HG03342 (cell line): ENCODE measurements at regions not wholly inside any gene's neighbourhood (a gene's known extent, or its start where the extent isn't known, plus 50 kb on each side); places are given as distances from the start of the nearest gene placed in this dataset.

Experiments used
- ATAC-seq: cut with Tn5 transposase; IDR thresholded peaks from one replicate; pipeline ENCODE4 v1.9.1; 2021; ENCODE audit warnings: mild to moderate bottlenecking, moderate library complexity; ENCODE audit not compliant: unreplicated experiment

DNA sequence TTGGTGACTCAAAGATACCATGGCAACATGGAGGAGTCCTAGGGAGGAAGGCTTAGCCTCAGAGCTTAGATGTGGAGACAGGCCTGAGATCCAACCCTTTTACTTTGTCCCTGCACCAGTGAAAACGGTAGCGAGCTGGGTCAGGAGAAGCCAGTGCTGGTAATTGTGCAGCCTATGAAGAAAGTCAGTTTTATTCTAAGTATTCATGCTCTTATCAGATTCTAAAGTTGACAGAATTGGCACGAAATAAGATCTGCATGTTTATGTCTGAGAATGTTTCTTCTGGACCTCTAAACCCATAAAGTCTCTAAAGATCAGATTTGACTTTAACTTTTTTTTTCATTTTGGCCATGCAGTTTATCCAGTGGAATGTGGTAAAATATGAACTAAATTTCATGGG, 93.8 kb downstream of the SCG2 start:
- ATAC-seq, result no peak

DNA sequence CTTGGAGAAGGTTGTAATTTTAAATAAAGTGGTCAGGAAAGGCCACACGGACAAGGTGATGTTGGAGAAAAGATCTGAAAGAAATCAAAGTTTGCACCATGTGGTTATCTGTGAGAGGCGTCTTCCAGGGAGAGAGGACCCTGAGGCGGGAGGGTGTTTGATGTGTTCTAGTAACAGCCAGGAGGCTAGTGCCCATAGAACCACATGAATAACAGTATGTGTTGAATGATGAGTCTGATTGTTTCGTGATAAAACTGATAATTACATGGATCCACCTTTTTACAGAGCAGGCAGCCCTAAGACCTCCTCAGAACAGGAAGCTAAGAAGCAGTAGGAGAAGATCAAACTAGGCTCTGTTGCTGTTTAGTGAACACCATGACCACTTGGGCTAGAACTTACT, 91.4 kb downstream of the SCG2 start:
- no peak for ATAC-seq

DNA sequence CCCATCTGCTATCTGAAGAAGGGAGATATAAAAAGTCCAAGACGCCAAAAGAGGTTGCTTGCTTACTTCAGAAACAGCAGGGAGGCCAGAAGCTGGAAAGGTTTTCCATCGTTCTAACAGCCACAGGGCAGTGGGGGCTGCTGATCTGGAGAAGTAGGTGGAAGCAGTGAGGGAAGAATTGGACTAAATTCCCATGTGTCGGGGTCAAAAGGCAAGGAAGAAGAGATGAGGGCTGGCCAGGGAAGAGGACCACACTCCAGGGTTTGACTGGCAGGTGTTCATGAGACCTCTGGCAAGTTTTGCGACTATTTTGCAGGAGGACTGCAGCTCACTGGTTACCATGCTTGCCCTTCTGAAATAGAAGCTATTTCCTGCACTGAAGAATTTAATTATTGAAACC, 91.0 kb downstream of the SCG2 start:
- ATAC-seq, result no peak

DNA sequence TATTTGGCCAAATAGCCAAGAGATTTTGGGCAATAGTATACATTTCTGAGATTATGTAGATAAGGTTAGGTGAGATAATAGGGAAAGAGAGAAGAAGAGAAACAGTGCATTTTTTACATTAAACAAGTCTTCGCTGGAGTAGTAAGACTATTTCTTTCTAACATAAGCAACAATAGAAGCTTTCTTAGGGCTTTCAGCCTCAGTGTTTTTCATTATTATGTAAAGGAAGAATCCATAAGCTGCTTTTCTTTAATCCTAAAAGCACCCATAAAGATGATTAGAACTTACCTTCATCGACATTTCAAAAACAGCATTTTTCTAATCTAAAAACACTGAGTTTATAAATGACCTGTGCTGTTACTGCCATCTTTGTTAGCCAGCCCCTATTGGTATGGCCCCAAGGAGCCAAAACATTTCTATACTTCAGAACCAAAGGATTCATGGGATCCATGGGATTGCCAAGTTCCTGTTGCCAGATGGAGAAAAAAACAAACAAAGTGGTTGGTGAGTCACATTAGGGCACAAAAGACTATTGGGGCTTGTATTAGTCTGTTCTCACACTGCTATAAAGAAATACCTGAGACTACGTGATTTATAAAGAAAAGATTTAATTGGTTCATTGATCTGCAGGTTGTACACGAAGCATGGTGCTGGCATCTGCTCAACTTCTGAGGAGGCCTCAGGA, 88.2 kb downstream of the SCG2 start:
- ATAC-seq, result no peak

DNA sequence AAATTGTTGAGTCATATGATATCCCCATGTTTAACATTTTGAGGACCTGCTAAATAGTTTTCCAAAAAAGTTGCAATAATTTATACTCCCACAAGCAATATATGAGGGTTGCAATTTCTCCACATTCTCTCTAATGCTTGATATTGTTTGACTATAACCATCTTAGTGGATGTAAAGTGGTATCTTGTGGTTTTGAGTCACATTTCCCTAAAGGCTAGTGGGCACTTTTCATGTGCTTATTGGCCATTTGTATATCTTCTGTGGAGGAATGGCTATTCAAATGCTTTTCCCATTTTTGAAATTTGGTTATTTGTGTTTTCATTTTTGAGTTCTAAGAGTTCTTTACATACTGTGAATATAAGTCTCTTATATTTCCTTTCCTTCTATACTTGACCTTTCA, 82.7 kb downstream of the SCG2 start:
- ATAC-seq, result no peak

DNA sequence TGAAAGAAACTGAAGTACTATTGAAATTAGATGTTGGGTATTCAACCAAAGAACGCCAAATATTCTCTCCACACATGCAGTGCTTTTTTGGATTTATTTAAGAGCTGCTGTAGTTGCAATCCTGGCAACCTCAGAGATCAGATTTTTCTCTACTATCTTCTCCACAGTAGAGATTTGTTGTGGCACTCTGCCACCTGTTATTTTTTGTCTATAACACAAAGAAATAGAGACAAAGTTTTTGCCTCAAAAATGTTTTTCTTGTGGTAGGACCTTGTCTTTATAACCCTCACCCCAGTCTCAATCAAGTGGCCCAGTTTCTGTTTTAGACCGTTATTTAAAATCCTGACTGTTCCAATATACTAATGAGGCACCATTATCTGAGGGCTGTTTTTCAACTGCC, 79.4 kb downstream of the SCG2 start:
- no peak for ATAC-seq

DNA sequence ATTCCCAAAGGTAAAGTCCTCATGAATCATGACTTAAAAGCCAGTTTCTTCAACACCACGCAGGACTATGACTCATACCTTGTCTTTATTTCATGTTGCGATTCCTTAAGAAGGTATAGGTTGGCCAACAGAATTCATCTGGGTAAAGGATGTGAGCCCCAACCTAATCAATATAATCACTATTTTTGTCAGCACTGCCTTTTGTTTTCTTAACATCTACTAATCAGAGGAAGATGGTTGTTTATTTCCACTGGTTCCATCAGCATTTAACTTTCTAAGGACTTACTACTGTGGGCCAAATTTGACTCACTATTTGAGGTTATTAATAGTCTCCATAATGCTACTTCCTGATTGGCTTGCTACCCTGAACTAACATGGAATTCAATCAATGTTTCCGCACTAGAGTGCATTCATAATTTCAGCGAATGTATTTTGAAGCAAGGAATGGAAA, 78.6 kb downstream of the SCG2 start:
- ATAC-seq, result no peak

DNA sequence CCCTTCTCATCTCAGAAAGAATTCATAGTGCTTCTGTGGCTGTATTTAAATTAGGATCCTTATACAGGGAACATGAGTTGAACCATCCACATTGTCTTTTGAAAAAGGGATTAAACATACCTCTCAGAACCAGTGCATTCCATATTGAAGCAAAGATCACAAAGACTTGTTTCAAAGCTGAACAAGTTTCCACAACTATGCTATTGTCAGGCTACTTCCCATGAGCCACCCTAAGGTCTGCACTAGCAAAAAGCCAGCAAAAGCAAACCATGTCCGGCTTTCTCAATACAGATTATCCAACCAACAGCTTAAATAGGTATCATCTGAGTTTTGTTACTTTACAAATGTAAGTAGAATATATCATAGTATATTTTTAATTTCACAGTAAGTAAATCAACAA, 78.1 kb downstream of the SCG2 start:
- ATAC-seq, result no peak

DNA sequence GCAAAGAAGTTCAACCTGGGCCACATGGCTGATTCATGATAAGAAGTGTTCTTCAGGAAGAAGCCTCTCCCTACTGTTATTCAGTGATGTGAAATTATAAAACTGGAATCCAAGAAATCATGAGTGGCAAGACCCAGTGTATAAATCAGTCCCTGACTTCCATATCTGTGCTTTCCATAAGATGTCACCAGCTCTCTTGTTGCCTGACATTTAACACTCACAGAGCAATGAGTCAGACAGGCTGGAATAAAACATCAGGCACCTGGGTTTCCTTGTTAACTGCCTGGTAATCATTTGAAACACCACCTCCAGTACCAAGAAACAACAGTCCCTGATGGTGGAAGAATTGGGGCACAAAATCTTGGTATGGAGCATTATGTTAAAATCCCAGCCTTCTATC, 76.1 kb downstream of the SCG2 start:
- ATAC-seq, result no peak

DNA sequence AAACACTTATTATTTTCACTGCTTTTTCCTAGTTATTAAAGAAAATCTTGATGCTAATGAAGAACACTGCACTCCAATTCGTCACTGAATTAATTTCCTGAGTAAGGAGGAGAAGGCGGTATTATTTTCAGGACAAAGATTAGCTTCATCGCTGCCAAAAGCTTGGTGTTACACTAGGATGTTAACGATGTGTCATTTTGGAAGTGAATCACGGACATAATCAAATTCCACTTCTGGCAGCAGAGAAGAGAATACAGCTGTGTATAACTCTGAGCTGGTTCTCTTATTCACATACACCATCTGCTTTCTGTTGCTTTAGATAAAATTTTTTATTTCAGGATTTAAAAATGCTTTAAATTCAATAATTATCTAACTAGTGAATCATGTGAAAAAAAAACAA, 74.1 kb downstream of the SCG2 start:
- no peak for ATAC-seq

DNA sequence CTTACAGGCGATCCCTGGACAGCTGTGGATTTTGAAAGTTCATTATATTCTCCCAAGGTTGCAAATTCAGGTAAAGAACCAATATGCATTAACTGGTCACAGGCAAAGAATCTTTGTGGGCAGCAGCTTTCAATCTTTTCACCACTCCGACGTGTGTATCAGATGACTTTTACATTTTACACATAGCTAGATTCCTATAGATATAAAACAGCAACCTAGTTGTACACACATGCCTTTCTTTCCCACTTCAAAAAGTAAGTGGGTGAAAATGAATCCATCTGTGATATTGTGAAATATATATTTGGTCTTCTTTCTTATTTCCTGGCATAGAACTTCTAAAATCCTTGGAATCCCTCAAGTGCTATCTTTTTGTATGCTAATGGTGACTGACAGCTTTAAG, 72.5 kb downstream of the SCG2 start:
- no peak for ATAC-seq

DNA sequence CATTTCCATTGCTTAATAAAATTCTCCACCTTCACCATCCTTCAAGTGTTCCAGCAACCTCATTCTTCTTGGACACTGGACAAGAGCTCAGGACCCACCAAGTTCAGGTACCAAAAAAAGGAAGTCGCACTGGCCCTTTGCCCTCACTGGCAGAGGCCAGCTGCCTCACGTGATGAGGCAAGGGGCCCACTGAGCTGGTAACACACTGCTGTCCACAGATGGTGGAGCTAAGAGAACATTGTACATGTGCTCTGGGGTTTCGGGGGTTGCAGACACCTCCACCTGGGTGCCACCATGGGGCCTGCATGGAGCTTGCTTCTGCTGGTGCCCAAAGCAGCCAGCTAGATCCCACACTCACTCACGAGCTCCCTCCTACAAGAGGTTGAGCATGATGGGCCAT, 71.3 kb downstream of the SCG2 start:
- ATAC-seq, result no peak

DNA sequence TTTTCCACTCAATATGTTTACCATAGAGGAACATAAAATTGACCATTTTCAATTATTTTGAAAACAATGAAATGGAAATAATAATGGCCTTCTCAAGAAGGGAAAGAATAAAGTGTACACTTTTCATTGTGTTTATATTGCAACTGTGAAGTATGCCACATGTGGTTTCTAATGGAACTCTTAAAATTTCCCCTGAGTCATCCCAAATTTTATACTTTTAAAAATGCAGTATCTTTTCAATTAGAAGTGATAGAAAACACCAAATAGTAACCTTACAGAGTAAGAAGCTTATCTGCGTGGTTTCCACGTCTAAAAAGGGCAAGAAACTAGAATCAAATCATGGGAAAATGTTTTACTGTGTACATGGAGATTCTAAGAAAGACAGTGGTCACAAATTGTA, 70.0 kb downstream of the SCG2 start:
- ATAC-seq, result no peak

DNA sequence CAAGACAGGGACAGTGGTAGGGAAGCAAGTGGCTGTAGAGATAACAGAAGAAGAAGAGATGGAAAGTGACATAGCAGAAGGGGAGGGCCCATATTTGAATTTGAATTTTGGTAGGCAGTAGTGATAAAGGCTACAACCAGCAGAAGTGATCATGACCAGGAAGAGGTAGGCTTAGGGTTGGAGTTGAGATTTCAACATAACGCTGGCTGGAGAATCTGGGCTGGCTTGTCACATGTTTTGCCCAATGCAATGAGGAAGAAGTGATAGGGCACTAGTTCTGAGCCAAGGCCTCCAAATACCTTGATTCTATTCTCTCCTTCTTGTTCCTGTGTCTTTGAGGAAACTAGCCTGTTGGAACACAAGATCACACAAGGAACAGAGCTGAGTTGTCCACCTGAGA, 69.4 kb downstream of the SCG2 start:
- ATAC-seq, result no peak

DNA sequence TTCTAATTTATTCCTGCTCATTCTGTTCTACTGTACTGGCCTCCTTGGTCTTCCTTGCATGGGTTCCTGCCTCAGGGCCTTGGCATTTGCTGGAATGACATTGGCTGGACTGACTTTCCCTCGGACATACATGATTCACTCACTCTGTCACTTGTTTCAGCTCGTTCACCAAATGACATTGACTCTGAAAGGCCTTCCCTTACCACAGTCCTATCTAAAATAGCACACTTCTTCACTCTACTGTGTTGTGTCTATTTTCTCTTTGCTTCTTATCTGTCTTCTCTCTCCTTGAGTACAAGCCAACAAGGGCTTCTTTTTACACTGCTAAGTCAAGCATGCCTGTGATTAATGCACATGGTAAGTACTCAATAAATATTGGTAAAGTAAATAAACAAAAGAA, 65.6 kb downstream of the SCG2 start:
- no peak for ATAC-seq

DNA sequence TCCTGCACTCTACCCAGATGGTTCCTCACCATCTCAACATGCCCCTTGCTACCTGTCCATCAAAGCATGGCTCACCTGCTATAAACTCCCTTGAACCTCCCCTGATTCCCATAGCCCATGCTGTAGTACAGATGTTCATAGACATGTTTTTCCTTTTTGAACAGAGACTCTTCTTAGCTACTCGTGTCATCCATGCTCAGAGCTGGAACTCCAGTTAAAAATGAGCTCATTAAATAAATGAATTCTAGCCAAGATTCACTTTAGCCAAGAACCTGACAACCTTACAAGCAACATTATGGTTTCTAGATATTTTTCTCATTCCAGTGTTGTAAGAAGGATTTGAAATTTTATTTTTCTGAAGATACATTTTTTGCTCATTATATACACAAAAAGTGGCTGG, 65.0 kb downstream of the SCG2 start:
- no peak for ATAC-seq

DNA sequence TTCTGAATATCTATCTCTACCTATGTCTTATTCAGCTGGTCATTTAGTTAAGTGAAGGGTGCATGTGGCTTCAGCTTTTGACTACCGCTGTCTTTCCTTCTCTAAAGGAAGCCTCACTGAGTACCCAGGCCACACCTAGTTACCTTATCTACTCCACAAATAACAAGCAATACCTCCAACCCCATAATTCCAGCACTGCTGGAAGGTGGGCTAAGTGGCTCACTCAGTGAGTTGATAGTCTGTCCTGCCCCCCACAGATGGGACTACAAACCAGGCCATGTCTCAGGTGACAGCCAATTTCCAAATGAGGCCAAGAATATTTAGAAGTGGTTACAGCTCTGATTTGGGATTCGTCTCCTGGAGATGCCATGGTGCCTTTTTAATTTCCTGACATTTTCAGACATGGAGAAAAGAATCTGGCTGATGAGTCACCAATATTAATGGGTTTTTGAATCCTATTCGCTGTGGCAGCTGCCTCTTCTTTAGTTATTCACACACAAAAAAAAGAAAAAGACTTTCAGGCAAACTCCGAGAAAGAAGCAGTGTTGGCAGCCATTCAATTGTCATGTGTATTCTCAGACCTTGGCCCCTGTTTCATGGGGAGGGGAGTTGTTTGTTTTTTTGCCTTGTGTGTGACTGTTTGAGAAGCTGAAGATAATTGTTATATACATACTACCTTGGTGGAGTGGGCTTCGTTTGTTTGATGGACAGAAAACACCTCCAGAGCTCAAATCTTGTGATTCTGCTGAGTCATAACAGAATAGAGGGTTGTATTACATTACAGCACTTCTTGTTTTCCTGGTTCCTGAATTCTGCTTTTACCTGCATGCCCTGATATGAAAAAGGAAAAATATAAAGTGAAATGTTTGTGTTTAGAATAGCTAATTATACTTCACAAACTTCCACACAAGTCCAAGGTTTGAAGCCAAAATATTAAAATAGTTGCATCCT, 64.2 kb downstream of the SCG2 start:
- no peak for ATAC-seq

DNA sequence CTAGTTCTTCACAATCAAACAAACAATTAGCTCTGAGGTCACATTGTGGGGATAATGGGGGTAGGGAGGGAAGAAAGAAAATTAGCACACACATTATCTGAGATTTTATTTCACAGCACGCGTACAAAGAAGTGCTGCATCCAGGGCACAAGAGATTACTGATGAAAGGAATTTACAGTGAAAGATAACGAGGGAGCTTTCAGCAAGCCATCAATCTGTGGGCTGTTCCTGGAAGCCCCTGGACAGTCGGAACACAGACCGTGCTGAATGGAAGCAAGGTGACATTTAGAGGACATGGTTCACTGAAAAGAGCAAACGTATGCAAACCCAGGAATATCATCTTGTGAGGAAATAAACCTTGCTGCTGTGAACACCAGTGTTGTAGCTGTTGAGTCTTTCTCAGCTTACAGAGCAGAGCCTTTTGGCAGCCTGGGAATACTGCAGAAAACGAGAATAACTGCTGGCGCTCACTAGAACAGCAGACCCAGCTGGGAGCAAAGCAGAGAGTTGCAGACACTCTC, 63.2 kb downstream of the SCG2 start:
- ATAC-seq, result no peak

DNA sequence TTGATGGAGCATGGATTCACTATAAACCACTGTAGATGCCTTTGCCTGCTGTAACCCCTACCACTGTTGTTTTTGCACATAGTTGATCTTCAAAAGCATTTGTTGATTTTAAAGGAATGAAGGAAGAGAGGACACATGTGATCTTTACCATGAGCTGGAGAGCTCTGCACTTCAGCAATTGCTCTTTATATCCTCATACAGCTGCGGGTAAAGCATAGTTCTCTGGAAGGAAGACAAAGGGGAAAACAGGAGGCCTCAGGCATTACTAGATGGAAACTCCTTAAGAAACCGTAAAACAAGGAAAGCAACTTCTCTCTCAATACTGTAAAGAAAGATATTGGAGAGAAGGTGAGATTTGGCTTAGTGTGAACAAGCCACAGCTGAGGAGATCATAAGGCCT, 60.6 kb downstream of the SCG2 start:
- no peak for ATAC-seq

DNA sequence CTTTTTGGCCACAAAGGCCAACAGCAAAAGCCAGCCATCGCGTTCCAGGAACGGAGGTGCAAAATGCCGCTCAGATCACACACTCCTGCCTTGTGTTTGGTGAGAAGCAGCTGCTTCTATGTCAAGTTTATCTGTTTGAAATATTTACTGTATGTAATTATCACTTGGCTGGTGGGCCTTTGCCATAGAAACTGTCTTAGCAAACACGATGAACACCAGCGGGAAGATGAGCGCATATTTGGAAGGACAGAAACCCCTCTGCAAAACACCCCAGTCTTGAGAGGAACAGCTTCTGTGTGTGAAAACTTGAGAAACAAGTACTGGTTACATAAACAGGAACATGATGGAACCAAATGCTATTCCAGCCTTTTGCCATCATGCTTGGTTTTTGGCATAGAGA, 59.7 kb downstream of the SCG2 start:
- ATAC-seq, result no peak

DNA sequence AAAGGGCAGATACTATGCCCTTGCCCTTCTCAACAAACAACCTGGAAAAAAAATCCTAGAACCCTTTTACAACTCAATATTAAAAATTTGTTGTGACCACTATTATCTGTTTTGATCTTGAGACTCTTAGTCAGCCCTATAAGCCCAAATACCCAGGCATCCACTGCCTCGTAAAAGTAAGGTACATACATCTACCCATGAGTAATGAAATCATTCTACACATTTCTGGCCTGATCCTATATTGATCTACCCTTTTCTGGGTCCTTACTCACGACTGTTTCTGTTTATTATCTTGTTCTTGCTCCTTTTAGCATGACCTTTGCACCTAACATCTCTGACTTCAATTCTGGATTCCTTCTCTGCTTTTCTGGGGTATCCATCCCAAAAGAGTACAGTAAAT, 56.8 kb downstream of the SCG2 start:
- no peak for ATAC-seq

DNA sequence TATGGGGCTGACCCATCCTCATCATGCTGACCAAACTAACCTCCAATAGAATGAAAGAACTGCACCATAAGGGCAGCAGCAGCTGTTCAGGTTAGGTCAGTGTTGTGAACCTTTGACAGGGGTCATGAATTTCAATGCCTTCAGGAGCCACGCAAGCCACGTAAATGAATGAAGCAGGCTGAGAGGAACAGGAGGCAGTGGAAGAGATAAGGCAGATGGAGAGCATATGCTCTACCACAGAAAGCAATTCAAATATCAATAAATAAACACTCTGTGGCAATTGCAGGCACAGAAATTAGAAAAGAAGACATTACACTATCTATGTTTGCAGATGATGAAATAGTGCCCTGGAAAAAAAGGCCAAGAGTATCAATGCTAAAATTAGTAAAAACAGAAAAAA, 56.3 kb downstream of the SCG2 start:
- no peak for ATAC-seq
